ENCODE measurements at regions not wholly inside any gene's neighbourhood (a gene's known extent, or its start where the extent isn't known, plus 50 kb on each side); places are given as distances from the start of the nearest gene placed in this dataset.

DNA sequence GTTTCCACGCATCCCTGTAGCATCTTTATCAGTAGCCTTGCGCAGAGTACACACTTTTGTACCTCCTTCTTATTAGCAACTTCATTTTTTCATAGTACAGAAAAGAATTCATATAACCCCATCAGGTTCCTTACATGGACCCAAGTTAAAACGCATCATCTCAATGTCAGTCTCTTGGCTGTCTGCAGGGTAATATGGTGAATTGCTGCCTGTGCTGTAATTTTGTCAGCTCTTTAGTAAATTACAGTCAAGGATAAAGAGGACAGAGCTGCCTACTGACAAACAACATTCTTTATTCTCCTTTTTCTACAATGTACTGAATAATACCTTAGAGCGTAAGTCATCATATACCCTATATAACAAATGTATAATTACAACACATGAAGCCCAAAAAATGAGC lies 222.5 kb downstream of the MRPL39 start:
- Histone ChIP-seq H3K4me2 (ENCODE audit: insufficient read depth in 1 of 2, low read depth in 2 of 2, low read length in 2 of 2) (no peak overlapping the region), H3K4me3 (ENCODE audit: extremely low read depth in 1 of 4, insufficient read depth in 2 of 4, low read depth in 3 of 4, low read length in 4 of 4) (no peak overlapping the region), H3K23me2 (ENCODE audit: low read depth, low read length) (no peaks in the 10 kb centered on the region), H2BK15ac (ENCODE audit: low read length) (no peak overlapping the region), H2BK5ac (ENCODE audit: low read depth, low read length) (no peak overlapping the region), H3K4ac (replicated peaks; ENCODE audit: insufficient read length, low read depth, low read length) (no peak overlapping the region), H4K8ac (ENCODE audit: extremely low read depth, insufficient read depth, low read length) (no peak overlapping the region), H2BK120ac (replicated peaks; ENCODE audit: low read depth, low read length) (no peak overlapping the region), H4K20me1 (replicated peaks in 1 of 2; ENCODE audit: control insufficient read depth in 1 of 2, insufficient read depth in 2 of 2, low read length in 2 of 2) (no peaks in the 10 kb centered on the region), H4K91ac (replicated peaks; ENCODE audit: insufficient read length, low read length) (no peak overlapping the region), H2BK12ac (ENCODE audit: low read depth, low read length) (no peak overlapping the region), H3K36me3 (ENCODE audit: control insufficient read depth in 2 of 4, insufficient read depth in 4 of 4, low read length in 3 of 4) (no peaks in the 10 kb centered on the region), H3K56ac (replicated peaks; ENCODE audit: insufficient read length, low read depth, low read length) (no peak overlapping the region), H3K79me2 (ENCODE audit: control insufficient read depth in 1 of 2, insufficient read depth in 2 of 2, low read length in 2 of 2) (no peaks in the 10 kb centered on the region), H3K9ac (replicated peaks in 1 of 4; ENCODE audit: extremely low read depth in 1 of 4, low read depth in 3 of 4, low read length in 3 of 4) (no peak overlapping the region), H3K27me3 (replicated peaks in 1 of 4; ENCODE audit: control insufficient read depth in 3 of 4, extremely low read depth in 1 of 4, insufficient read depth in 3 of 4, low read length in 3 of 4) (no peaks in the 10 kb centered on the region), H3K79me1 (ENCODE audit: low read depth, low read length) (no peaks in the 10 kb centered on the region), H2AK5ac (ENCODE audit: low read depth, low read length) (no peak overlapping the region), H2AFZ (ENCODE audit: low read length) (no peak overlapping the region), H3K9me3 (ENCODE audit: insufficient read depth in 2 of 2, low read depth in 1 of 2, low read length in 1 of 2) (no peaks in the 10 kb centered on the region), H3K23ac (ENCODE audit: insufficient read length) (no peak overlapping the region), H3K4me1 (replicated peaks in 1 of 4; ENCODE audit: control insufficient read depth in 3 of 4, insufficient read depth in 4 of 4, low read length in 3 of 4) (peaks cover 0 to 3% (median 0%) of the 10 kb centered on the region in 4 experiments; a peak in 2 of 7 replicates), H3K14ac (ENCODE audit: insufficient read length) (no peak overlapping the region), H4K5ac (ENCODE audit: insufficient read length, low read depth, low read length) (no peak overlapping the region), H3K27ac (ENCODE audit: low read depth, low read length) (no peak overlapping the region), H2BK20ac (ENCODE audit: low read length) (no peak overlapping the region), H3K18ac (ENCODE audit: extremely low read depth, low read length) (no peak overlapping the region)
- DNase-seq (ENCODE audit: low read depth in 1 of 2, low spot score in 2 of 2) (no peak), FAIRE-seq (no peak)
- CTCF ChIA-PET (ENCODE audit: partially characterized antibody) = interaction anchor here (0.8 to 3.5 kb wide), 8 partner anchors 14 to 490 kb away, joined by 3 to 40 read pairs (median 5); no protein-coding TSS in a partner anchor
- 88% methylated on average over 4 of the region's 4 CpGs; no CpG with 5 or more reads in 1 of the 2 experiments for WGBS, 2 experiments (ENCODE audit: extremely low coverage in 1 of 2, insufficient coverage in 1 of 2, insufficient read length in 1 of 2, insufficient replicate concordance in 2 of 2, low coverage in 1 of 2, low lambda C conversion rate in 2 of 2, missing lambda C conversion rate in 1 of 2)
- POLR2A ChIA-PET (ENCODE audit: partially characterized antibody) = no interaction called here
- TF ChIP-seq BCL11A (IDR thresholded peaks at IDR 0.05; ENCODE audit: low read depth in 2 of 2, low read length in 2 of 2) (no peak), TBP (IDR thresholded peaks at IDR 0.05; ENCODE audit: low read depth, low read length) (no peak)
- TF ChIP-seq, protein P1, sequence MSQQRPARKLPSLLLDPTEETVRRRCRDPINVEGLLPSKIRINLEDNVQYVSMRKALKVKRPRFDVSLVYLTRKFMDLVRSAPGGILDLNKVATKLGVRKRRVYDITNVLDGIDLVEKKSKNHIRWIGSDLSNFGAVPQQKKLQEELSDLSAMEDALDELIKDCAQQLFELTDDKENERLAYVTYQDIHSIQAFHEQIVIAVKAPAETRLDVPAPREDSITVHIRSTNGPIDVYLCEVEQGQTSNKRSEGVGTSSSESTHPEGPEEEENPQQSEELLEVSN (IDR thresholded peaks at IDR 0.05) = no peak
